HepG2 (cell line): ENCODE measurements at regions not wholly inside any gene's neighbourhood (a gene's known extent, or its start where the extent isn't known, plus 50 kb on each side); places are given as distances from the start of the nearest gene placed in this dataset.

Source experiments
- ATAC-seq: fragments of 200-7000 bp; cut with Tn5 transposase; 3 replicates; pipeline ENCODE4 v1.9.1; 2020; ENCODE audit warnings: mild to moderate bottlenecking, moderate library complexity
- BruUV-seq: library from RNA; stranded (reverse); fragments of 400-500 nt; replicated peaks from 2 replicates; lab custom pipeline; 2021; lab: Mats Ljungman, UMichigan
- CTCF ChIA-PET: fragments of 300-600 bp; formaldehyde crosslinking; extraction: SDS; loops from one replicate; lab custom pipeline; 2021; ENCODE audit warnings: low total read pairs, inconsistent platforms, low intra/inter-chr PET ratio; lab: Yijun Ruan, JAX
- POLR2A ChIA-PET: fragments of 350-600 bp; sonication (Branson Sonifier 250); formaldehyde crosslinking; loops from one replicate; lab custom pipeline; 2020; ENCODE audit warnings: antibody characterized with exemption, inconsistent platforms; lab: Yijun Ruan, JAX
- DNase-seq: peaks from one replicate; pipeline ENCODE4 v3.0.0-alpha.2; 2015; ENCODE audit warnings: low spot score
- FAIRE-seq: peaks from 3 replicates; lab custom pipeline; 2011; peaks lifted over from hg19 to GRCh38; lab: Jason Lieb, UNC
- H2AFZ ChIP-seq: one replicate; pipeline ENCODE4 v1.6.1; 2011; ENCODE audit warnings: low read length, inconsistent platforms
- H3K27ac ChIP-seq: fragments of 300-600 bp; 3 replicates; pipeline ENCODE4 v1.8.0; 2011; ENCODE audit warnings: mixed run types, mild to moderate bottlenecking, mixed read lengths, low read length, inconsistent platforms; ENCODE audit not compliant: insufficient read depth; ENCODE audit errors: extremely low read length
- H3K27me3 ChIP-seq, 2 experiments: fragments of 200-600 bp in 1 of 2; 2 replicates in 1 of 2; 3 replicates in 1 of 2; pipeline versions ENCODE4 v1.6.0 to v1.8.0; 2011; ENCODE audit warnings: low read length in 2 of 2, mild to moderate bottlenecking in 2 of 2, moderate library complexity in 2 of 2, inconsistent platforms in 1 of 2; ENCODE audit not compliant: insufficient read depth in 2 of 2, control insufficient read depth in 1 of 2
- H3K36me3 ChIP-seq, 2 experiments: fragments of 200-600 bp in 1 of 2; replicated peaks in 1 of 2; 2 replicates in 1 of 2; 3 replicates in 1 of 2; pipeline versions ENCODE4 v1.5.1 to v1.8.0; 2011; ENCODE audit warnings: low read length in 2 of 2, inconsistent platforms in 1 of 2; ENCODE audit not compliant: insufficient read depth in 2 of 2, control insufficient read depth in 1 of 2
- H3K4me1 ChIP-seq: 2 replicates; pipeline ENCODE4 v1.5.1; 2012; ENCODE audit warnings: low read length, inconsistent platforms; ENCODE audit not compliant: insufficient read depth
- H3K4me2 ChIP-seq: 2 replicates; pipeline ENCODE4 v1.6.0; 2011; ENCODE audit warnings: low read depth, low read length, inconsistent platforms
- H3K4me3 ChIP-seq, 3 experiments: fragments of 200-600 bp in 1 of 3; sonication (generic), shearing (Covaris generic) in 1 of 3; replicated peaks in 1 of 3; 2 replicates each; pipeline ENCODE4 v1.5.1; 2011 to 2016; ENCODE audit warnings: low read length in 3 of 3, inconsistent platforms in 2 of 3, low read depth in 2 of 3, mild to moderate bottlenecking in 2 of 3, control low read depth in 1 of 3, mixed read lengths in 1 of 3; ENCODE audit not compliant: insufficient read depth in 1 of 3
- H3K79me2 ChIP-seq: one replicate; pipeline ENCODE4 v1.6.1; 2011; ENCODE audit warnings: low read length, inconsistent platforms; ENCODE audit not compliant: insufficient read depth
- H3K9ac ChIP-seq: 2 replicates; pipeline ENCODE4 v1.6.0; 2011; ENCODE audit warnings: mild to moderate bottlenecking, low read depth, low read length, inconsistent platforms; ENCODE audit not compliant: insufficient read depth
- H3K9me3 ChIP-seq: 2 replicates; pipeline ENCODE4 v1.5.1; 2012; ENCODE audit warnings: mild to moderate bottlenecking, low read length
- H4K20me1 ChIP-seq: 2 replicates; pipeline ENCODE4 v1.6.0; 2011; ENCODE audit warnings: inconsistent platforms, mild to moderate bottlenecking, low read length, moderate library complexity; ENCODE audit not compliant: insufficient read depth
- GABPB1 ChIP-seq: IDR thresholded peaks from 2 replicates; pipeline ENCODE4 v1.6.1; 2016; ENCODE audit warnings: mild to moderate bottlenecking, missing genetic modification reagents, moderate library complexity, missing compliant biosample characterization
- SATB2 ChIP-seq: sonication (generic); formaldehyde crosslinking; IDR thresholded peaks from 2 replicates; pipeline ENCODE4 v1.5.0; 2020; ENCODE audit warnings: missing genetic modification reagents
- ZKSCAN1 ChIP-seq: fragments of 150-350 bp; IDR thresholded peaks from 2 replicates; pipeline ENCODE4 v1.6.1; 2014; ENCODE audit warnings: low read length
- ZNF24 ChIP-seq: fragments of 450-650 bp; IDR thresholded peaks from 2 replicates; pipeline ENCODE4 v1.6.1; 2017; ENCODE audit warnings: antibody characterized with exemption, mild to moderate bottlenecking
- ZNF781 ChIP-seq: sonication (generic); formaldehyde crosslinking; IDR thresholded peaks from 2 replicates; pipeline ENCODE4 v1.5.1; 2020; ENCODE audit warnings: borderline replicate concordance, mild to moderate bottlenecking, missing genetic modification reagents; ENCODE audit errors: not compliant biosample characterization
- WGBS: methylation state at CpG from one replicate; pipeline ENCODE4 v1.1.6; 2017; ENCODE audit warnings: low lambda C conversion rate; 5-methylcytosine and 5-hydroxymethylcytosine counted together
- in situ Hi-C: cut with HindIII; loops from 2 replicates; pipeline ENCODE4 v1.10.0; 2017; ENCODE audit warnings: low pct_unique_long_range_greater_than_20kb; ENCODE audit not compliant: extremely low pct_ligation_motif_present
- intact Hi-C: fragments of 100-400 bp; cut with micrococcal nuclease; formaldehyde crosslinking; loops from one replicate; pipeline ENCODE4 v1.10.0; 2022; ENCODE audit not compliant: unreplicated experiment
- TF ChIP-seq, protein P1 (sequence below): fragments of 450-650 bp; IDR thresholded peaks from 2 replicates; pipeline ENCODE4 v1.6.1; 2016
- TF ChIP-seq, protein P2 (sequence below): sonication (generic); formaldehyde crosslinking; conservative IDR thresholded peaks from 2 replicates; pipeline ENCODE4 v1.8.0; 2022; ENCODE audit warnings: low read depth, missing genetic modification reagents

DNA sequence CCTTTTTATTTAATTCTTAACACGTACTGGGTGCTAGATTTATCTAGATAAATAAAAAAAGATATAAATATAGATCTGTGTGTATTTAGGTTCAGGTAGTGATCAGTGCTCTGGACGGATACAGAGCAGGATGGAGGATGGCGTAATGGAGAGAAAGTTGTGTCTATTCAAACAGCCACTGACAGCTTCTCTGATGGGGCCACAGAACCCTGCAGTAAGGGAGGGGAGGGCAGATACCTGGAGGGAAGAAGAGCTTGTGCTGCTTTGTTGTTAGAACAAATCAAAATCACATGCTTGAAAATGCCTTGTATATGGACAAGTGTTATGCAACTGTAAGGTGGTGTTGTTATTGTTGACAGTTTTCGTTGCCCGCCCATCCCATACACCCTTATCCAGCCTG is 170.2 kb downstream of the UTP18 start:
- no peak overlapping the region for H2AFZ ChIP-seq
- DNase-seq (no peak), FAIRE-seq (no peak), ATAC-seq (no peak)
- H4K20me1 ChIP-seq: no peaks in the 10 kb centered on the region
- H3K36me3 ChIP-seq: no peaks in the 10 kb centered on the region
- no peaks in the 10 kb centered on the region for H3K27me3 ChIP-seq
- in situ Hi-C loops: no loop called here
- no peaks in the 10 kb centered on the region for H3K4me1 ChIP-seq
- H3K79me2 ChIP-seq: no peaks in the 10 kb centered on the region
- no peak overlapping the region for H3K9ac ChIP-seq
- no peak overlapping the region for H3K27ac ChIP-seq
- TF ChIP-seq SATB2 (CRISPR knock-in tag): no peak
- TF ChIP-seq, protein P1, sequence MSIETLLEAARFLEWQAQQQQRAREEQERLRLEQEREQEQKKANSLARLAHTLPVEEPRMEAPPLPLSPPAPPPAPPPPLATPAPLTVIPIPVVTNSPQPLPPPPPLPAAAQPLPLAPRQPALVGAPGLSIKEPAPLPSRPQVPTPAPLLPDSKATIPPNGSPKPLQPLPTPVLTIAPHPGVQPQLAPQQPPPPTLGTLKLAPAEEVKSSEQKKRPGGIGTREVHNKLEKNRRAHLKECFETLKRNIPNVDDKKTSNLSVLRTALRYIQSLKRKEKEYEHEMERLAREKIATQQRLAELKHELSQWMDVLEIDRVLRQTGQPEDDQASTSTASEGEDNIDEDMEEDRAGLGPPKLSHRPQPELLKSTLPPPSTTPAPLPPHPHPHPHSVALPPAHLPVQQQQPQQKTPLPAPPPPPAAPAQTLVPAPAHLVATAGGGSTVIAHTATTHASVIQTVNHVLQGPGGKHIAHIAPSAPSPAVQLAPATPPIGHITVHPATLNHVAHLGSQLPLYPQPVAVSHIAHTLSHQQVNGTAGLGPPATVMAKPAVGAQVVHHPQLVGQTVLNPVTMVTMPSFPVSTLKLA: no peak
- intact Hi-C loops: no loop called here
- ChIA-PET CTCF (no interaction called here), POLR2A (no interaction called here)
- H3K4me2 ChIP-seq: no peak overlapping the region
- no peaks in the 10 kb centered on the region for H3K9me3 ChIP-seq
- H3K4me3 ChIP-seq: no peak overlapping the region
- whole genome bisulfite sequencing: 30% methylated on average over 5 of the region's 5 CpGs
- BruUV-seq: no TSS peak

DNA sequence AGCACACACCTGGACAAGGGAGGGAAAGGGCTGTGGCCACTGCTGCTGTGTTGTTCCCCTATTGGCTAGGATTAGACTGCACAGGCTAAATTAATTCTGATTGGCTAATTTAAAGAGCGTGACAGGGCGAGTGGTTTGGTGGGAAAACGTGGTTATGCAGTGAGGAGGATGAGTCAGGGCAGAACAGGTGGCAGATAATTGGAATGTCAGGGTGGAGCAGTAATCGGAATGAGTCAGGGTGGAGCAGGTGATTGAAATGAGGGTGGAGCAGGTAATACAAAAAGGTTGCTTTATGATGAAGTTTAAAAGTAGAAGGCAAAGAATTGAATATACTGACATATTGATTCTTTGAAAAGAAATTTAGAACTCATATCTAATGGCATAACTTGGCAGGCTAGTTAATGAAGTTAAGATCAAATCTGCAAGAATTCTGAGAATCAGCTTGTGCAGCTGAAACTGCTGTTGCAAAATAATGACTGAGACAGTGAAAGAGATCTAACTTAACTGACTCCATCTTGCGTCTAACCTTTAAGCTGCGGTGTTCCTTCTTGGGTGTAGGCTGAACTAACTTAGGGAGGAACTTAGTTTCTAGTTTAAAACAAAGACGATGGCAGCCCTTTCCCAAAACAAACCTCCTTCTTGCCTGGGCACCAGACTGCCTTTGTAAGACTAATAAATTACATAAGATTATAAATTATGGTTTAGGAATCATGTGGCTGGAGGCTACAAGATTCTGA is 174.3 kb downstream of the UTP18 start:
- CTCF ChIA-PET: no interaction called here
- no peak for DNase-seq
- no peak for TF ChIP-seq ZKSCAN1
- no peak for TF ChIP-seq ZNF781 (CRISPR knock-in tag)
- TF ChIP-seq ZNF24: no peak
- no peak for TF ChIP-seq GABPB1
- TF ChIP-seq, protein P2, sequence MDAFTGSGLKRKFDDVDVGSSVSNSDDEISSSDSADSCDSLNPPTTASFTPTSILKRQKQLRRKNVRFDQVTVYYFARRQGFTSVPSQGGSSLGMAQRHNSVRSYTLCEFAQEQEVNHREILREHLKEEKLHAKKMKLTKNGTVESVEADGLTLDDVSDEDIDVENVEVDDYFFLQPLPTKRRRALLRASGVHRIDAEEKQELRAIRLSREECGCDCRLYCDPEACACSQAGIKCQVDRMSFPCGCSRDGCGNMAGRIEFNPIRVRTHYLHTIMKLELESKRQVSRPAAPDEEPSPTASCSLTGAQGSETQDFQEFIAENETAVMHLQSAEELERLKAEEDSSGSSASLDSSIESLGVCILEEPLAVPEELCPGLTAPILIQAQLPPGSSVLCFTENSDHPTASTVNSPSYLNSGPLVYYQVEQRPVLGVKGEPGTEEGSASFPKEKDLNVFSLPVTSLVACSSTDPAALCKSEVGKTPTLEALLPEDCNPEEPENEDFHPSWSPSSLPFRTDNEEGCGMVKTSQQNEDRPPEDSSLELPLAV (CRISPR knock-in tag): no peak
- TF ChIP-seq, all 625 proteins: peak for 0
- no peak overlapping the region for H3K4me3 ChIP-seq
- no peaks in the 10 kb centered on the region for H3K36me3 ChIP-seq
- H2AFZ ChIP-seq: no peak overlapping the region
- H3K9me3 ChIP-seq: no peaks in the 10 kb centered on the region
- no peak overlapping the region for H3K27ac ChIP-seq
- intact Hi-C loops (no loop called here), in situ Hi-C loops (no loop called here)
- H3K79me2 ChIP-seq: no peaks in the 10 kb centered on the region
- WGBS: 53% methylated on average over 7 of the region's 7 CpGs
- no TSS peak for BruUV-seq
- no peak overlapping the region for H3K9ac ChIP-seq
- H4K20me1 ChIP-seq: no peaks in the 10 kb centered on the region
- no peak for ATAC-seq
- 0 out of 2 replicates have a peak, but pooled peaks cover 4% of the 10 kb centered on the region for H3K4me1 ChIP-seq
- FAIRE-seq: no peak
- H3K4me2 ChIP-seq: no peak overlapping the region
- H3K27me3 ChIP-seq: no peaks in the 10 kb centered on the region
- POLR2A ChIA-PET: no interaction called here
